ENCODE measurements at regions not wholly inside any gene's neighbourhood (a gene's known extent, or its start where the extent isn't known, plus 50 kb on each side); places are given as distances from the start of the nearest gene placed in this dataset.

DNA sequence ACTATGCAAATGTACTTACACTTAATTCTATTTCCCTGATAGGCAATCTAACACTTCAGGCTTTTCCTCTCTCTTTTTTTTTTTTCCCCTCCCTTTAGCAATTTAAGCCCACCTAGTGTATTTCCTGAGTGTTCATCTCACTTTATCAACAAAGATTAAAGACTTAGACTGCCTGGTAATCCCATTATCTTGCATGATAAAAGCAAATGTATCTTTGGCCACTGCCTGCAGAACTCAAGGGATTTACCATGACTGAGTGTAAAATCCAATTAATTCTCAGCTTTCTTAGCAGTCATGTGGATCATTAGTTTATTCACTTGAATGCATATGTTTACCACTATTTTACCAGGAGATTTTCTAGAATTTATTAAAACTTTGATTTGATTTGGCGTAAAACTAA is 1102.2 kb upstream of the GYPC start:
- BruUV-seq (replicated peaks), result no TSS peak
- in situ Hi-C loops (cut with MboI), result no loop called here
- no peak overlapping the region for H3K27ac ChIP-seq (ENCODE audit: control insufficient read depth, insufficient read depth)
- FAIRE-seq (no peak), ATAC-seq (no peak), DNase-seq (ENCODE audit: low read depth, low spot score) (no peak)
- no peaks in the 10 kb centered on the region for H3K27me3 ChIP-seq (replicated peaks in 1 of 2; ENCODE audit: control insufficient read depth in 2 of 2, insufficient read depth in 2 of 2, low read length in 1 of 2)
- H3K4me2 ChIP-seq (ENCODE audit: control insufficient read depth, insufficient read depth), result no peak overlapping the region
- 52% methylated on average over 1 of the region's 1 CpG for WGBS (ENCODE audit: insufficient coverage, insufficient replicate concordance, low lambda C conversion rate, missing lambda C conversion rate)
- no peak overlapping the region for H2AFZ ChIP-seq (ENCODE audit: control insufficient read depth, low read depth, low read length)
- CTCF ChIA-PET, result no interaction called here
- H3K79me2 ChIP-seq (ENCODE audit: control insufficient read depth, insufficient read depth, low read length), result no peaks in the 10 kb centered on the region
- no peaks in the 10 kb centered on the region for H3K4me1 ChIP-seq (ENCODE audit: control insufficient read depth, insufficient read depth, low read length)
- H3K9ac ChIP-seq (ENCODE audit: control insufficient read depth, insufficient read depth, low read length), result no peak overlapping the region
- SMC1A ChIA-PET (ENCODE audit: uncharacterized antibody, unreplicated experiment), result interaction anchor here (1.1 kb wide), 1 partner anchor 22 kb away, joined by 3 read pairs; no protein-coding TSS in a partner anchor
- RAD21 ChIA-PET (ENCODE audit: unreplicated experiment), result no interaction called here
- intact Hi-C loops (cut with micrococcal nuclease; ENCODE audit: unreplicated experiment), result no loop called here
- no peak overlapping the region for H3K4me3 ChIP-seq
- H3K36me3 ChIP-seq (ENCODE audit: control insufficient read depth in 2 of 2, insufficient read depth in 2 of 2, low read length in 1 of 2), result no peaks in the 10 kb centered on the region
- H3K9me3 ChIP-seq (replicated peaks; ENCODE audit: control insufficient read depth, insufficient read depth, low read length), result no peaks in the 10 kb centered on the region
- TF ChIP-seq, protein P1, sequence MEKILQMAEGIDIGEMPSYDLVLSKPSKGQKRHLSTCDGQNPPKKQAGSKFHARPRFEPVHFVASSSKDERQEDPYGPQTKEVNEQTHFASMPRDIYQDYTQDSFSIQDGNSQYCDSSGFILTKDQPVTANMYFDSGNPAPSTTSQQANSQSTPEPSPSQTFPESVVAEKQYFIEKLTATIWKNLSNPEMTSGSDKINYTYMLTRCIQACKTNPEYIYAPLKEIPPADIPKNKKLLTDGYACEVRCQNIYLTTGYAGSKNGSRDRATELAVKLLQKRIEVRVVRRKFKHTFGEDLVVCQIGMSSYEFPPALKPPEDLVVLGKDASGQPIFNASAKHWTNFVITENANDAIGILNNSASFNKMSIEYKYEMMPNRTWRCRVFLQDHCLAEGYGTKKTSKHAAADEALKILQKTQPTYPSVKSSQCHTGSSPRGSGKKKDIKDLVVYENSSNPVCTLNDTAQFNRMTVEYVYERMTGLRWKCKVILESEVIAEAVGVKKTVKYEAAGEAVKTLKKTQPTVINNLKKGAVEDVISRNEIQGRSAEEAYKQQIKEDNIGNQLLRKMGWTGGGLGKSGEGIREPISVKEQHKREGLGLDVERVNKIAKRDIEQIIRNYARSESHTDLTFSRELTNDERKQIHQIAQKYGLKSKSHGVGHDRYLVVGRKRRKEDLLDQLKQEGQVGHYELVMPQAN (conservative IDR thresholded peaks at IDR 0.05), result no peak
- TF ChIP-seq KDM1A (IDR thresholded peaks at IDR 0.05; ENCODE audit: borderline replicate concordance), result no peak
- no peaks in the 10 kb centered on the region for H4K20me1 ChIP-seq (ENCODE audit: control insufficient read depth, insufficient read depth)
- POLR2A ChIA-PET, result no interaction called here

- no peaks in the 10 kb centered on the region for H3K27me3 ChIP-seq (replicated peaks in 1 of 2; ENCODE audit: control insufficient read depth in 2 of 2, insufficient read depth in 2 of 2, low read length in 1 of 2)
- H3K36me3 ChIP-seq (ENCODE audit: control insufficient read depth in 2 of 2, insufficient read depth in 2 of 2, low read length in 1 of 2), result no peaks in the 10 kb centered on the region
- RAD21 ChIA-PET (ENCODE audit: unreplicated experiment), result no interaction called here
- no peaks in the 10 kb centered on the region for H3K79me2 ChIP-seq (ENCODE audit: control insufficient read depth, insufficient read depth, low read length)
- in situ Hi-C loops (cut with MboI), result no loop called here
- SMC1A ChIA-PET (ENCODE audit: uncharacterized antibody, unreplicated experiment), result no interaction called here
- intact Hi-C loops (cut with micrococcal nuclease; ENCODE audit: unreplicated experiment), result no loop called here
- H4K20me1 ChIP-seq (ENCODE audit: control insufficient read depth, insufficient read depth), result no peaks in the 10 kb centered on the region
- no peaks in the 10 kb centered on the region for H3K9me3 ChIP-seq (replicated peaks; ENCODE audit: control insufficient read depth, insufficient read depth, low read length)
- FAIRE-seq, result no peak
- CTCF ChIA-PET, result no interaction called here
- H3K4me1 ChIP-seq (ENCODE audit: control insufficient read depth, insufficient read depth, low read length), result no peaks in the 10 kb centered on the region
- no TSS peak for BruUV-seq (replicated peaks)
- no peak overlapping the region for H3K4me3 ChIP-seq
- 0% methylated on average over 2 of the region's 2 CpGs for WGBS (ENCODE audit: insufficient coverage, insufficient replicate concordance, low lambda C conversion rate, missing lambda C conversion rate)
- H2AFZ ChIP-seq (ENCODE audit: control insufficient read depth, low read depth, low read length), result no peak overlapping the region
- ATAC-seq, result no peak
- POLR2A ChIA-PET, result no interaction called here
- no peak overlapping the region for H3K4me2 ChIP-seq (ENCODE audit: control insufficient read depth, insufficient read depth)
- no peak overlapping the region for H3K9ac ChIP-seq (ENCODE audit: control insufficient read depth, insufficient read depth, low read length)
- DNase-seq (ENCODE audit: low read depth, low spot score), result no peak
- no peak overlapping the region for H3K27ac ChIP-seq (ENCODE audit: control insufficient read depth, insufficient read depth)
- no peak for TF ChIP-seq RUNX3 (IDR thresholded peaks at IDR 0.05; ENCODE audit: low read length)
- no peak for TF ChIP-seq YY1 (IDR thresholded peaks at IDR 0.05; ENCODE audit: low read depth, low read length)
- no peak for TF ChIP-seq MAX (IDR thresholded peaks at IDR 0.05; ENCODE audit: low read depth, low read length)
- TF ChIP-seq, protein P2, sequence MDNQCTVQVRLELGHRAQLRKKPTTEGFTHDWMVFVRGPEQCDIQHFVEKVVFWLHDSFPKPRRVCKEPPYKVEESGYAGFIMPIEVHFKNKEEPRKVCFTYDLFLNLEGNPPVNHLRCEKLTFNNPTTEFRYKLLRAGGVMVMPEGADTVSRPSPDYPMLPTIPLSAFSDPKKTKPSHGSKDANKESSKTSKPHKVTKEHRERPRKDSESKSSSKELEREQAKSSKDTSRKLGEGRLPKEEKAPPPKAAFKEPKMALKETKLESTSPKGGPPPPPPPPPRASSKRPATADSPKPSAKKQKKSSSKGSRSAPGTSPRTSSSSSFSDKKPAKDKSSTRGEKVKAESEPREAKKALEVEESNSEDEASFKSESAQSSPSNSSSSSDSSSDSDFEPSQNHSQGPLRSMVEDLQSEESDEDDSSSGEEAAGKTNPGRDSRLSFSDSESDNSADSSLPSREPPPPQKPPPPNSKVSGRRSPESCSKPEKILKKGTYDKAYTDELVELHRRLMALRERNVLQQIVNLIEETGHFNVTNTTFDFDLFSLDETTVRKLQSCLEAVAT (IDR thresholded peaks at IDR 0.05), result no peak
- TF ChIP-seq FOXM1 (IDR thresholded peaks at IDR 0.05; ENCODE audit: low read depth, low read length), result no peak
- TF ChIP-seq GABPA (IDR thresholded peaks at IDR 0.05; ENCODE audit: low read depth), result no peak
- TF ChIP-seq RAD51 (IDR thresholded peaks at IDR 0.05), result no peak
- no peak for TF ChIP-seq HDAC6 (IDR thresholded peaks at IDR 0.05; ENCODE audit: unreplicated experiment)
- TF ChIP-seq ZBTB33 (IDR thresholded peaks at IDR 0.05), result no peak
Observed at GRCh38 chr2:125554956-125555355, 1101.0 kb upstream of the GYPC start.

Data from GM12878 (cell line).